GM03348 (cell line): ENCODE measurements at regions not wholly inside any gene's neighbourhood (a gene's known extent, or its start where the extent isn't known, plus 50 kb on each side); places are given as distances from the start of the nearest gene placed in this dataset.
"Not testable (repeated sequence)": the region's sequence is repeated elsewhere in the genome, so short reads cannot be mapped to it uniquely, and the experiment has no call there.

Experiments
- DNase-seq: peaks from one replicate; pipeline ENCODE4 v3.0.0; 2012; ENCODE audit warnings: low spot score

GRCh38 chr3:28949580-28949979, 331.3 kb upstream of the RBMS3 start:
- DNase-seq = no peak

GRCh38 chr3:28950614-28951013, 330.3 kb upstream of the RBMS3 start:
- no peak for DNase-seq

- DNase-seq = no peak
These were observed 328.9 kb upstream of the RBMS3 start for GRCh38 chr3:28951772-28952556.

GRCh38 chr3:28958656-28959055, 322.2 kb upstream of the RBMS3 start:
- no peak for DNase-seq

GRCh38 chr3:28971156-28971555, 309.7 kb upstream of the RBMS3 start:
- no peak for DNase-seq

- no peak for DNase-seq
These were observed 307.9 kb upstream of the RBMS3 start for GRCh38 chr3:28972921-28973320.

- DNase-seq = no peak
These were observed 307.3 kb upstream of the RBMS3 start for GRCh38 chr3:28973609-28974008.

- no peak for DNase-seq
These were observed 302.8 kb upstream of the RBMS3 start for GRCh38 chr3:28978092-28978491.

GRCh38 chr3:28980131-28980530, 300.7 kb upstream of the RBMS3 start:
- no peak for DNase-seq

GRCh38 chr3:28980631-28981030, 300.2 kb upstream of the RBMS3 start:
- DNase-seq = no peak

GRCh38 chr3:28982906-28983305, 298.0 kb upstream of the RBMS3 start:
- DNase-seq = no peak

- DNase-seq = no peak
These were observed 293.9 kb upstream of the RBMS3 start for GRCh38 chr3:28986922-28987321.

GRCh38 chr3:28989646-28990089, 291.2 kb upstream of the RBMS3 start:
- DNase-seq = no peak

- DNase-seq = no peak
These were observed 286.5 kb upstream of the RBMS3 start for GRCh38 chr3:28994161-28994905.

- DNase-seq = no peak
These were observed 275.8 kb upstream of the RBMS3 start for GRCh38 chr3:29004885-29005599.

- no peak for DNase-seq
These were observed 275.0 kb upstream of the RBMS3 start for GRCh38 chr3:29005862-29006261.

- DNase-seq = no peak
These were observed 269.4 kb upstream of the RBMS3 start for GRCh38 chr3:29011441-29011840.

- no peak for DNase-seq
These were observed 268.9 kb upstream of the RBMS3 start for GRCh38 chr3:29011966-29012365.

- DNase-seq = no peak
These were observed 257.9 kb upstream of the RBMS3 start for GRCh38 chr3:29022976-29023375.

GRCh38 chr3:29026286-29026685, 254.6 kb upstream of the RBMS3 start:
- no peak for DNase-seq

GRCh38 chr3:29026959-29027358, 253.9 kb upstream of the RBMS3 start:
- DNase-seq = no peak

- not testable (repeated sequence) for DNase-seq
These were observed 249.7 kb upstream of the RBMS3 start for GRCh38 chr3:29031175-29031574.

- DNase-seq = no peak
These were observed 247.4 kb upstream of the RBMS3 start for GRCh38 chr3:29033511-29033910.
